ENCODE measurements at regions not wholly inside any gene's neighbourhood (a gene's known extent, or its start where the extent isn't known, plus 50 kb on each side); places are given as distances from the start of the nearest gene placed in this dataset.
A peak's percentile ranks its signal among the peaks of the same experiment; 100 is the strongest.
"Not testable (repeated sequence)": the region's sequence is repeated elsewhere in the genome, so short reads cannot be mapped to it uniquely, and the experiment has no call there.

DNA sequence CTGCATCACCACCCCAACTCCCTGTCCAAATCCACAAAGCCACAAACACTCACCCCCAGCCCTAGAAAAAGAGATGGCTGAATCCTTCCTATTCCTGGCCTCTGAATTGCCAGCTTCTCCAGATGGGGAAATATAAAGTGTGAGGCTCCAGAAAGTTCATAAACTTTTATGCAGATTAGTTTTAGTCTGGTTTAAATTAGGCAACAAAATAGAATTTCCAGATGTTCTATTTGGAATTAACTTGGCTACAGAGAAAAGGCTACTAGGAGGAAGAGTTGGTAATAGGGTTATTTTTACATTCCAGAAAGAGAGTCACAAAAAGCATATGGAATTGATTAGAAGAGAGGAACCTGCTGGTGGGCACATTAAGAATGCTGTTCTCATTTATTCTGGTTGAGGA is 56.0 kb downstream of the EN1 start:
- DNase-seq: no peak

DNA sequence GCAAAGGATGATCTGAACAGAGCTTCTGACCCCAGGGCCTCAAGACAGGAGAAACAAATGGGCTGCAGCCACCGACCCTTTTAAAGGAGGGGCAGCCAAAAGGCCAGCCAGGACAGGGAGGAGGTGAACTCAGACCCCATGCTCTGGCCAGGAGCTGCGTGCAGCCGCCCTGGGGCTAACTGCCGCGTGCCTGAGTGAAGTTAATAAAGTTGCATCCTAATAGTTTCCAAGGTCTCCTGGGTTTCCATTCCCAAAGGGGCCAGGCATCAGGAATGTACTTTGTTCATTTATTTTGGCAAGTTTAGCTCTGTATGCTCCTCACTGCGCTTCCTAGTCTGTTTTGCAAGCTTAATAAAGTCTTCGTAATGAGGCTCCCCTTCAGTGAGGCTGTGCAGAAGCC is 60.7 kb downstream of the EN1 start:
- no peak for DNase-seq

DNA sequence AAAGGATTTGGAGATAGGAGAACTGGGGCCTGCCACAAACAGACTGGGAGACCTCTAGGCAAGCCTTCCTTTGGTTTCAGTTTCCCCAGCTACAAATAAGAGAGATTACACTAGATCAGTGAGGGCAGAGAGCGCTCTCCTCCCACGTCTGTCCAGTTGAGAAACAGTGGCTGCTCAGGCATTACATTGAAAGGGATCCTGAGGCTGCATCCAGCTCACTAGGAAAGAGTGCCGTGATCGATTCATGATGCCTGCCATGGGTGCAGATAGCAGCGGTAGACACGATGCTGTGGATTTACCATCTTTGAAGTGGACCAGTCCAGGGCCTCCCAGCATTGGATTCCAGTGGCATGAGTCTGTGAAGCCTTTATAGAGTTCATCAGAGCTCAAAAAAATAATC is 62.6 kb downstream of the EN1 start:
- DNase-seq: no peak

DNA sequence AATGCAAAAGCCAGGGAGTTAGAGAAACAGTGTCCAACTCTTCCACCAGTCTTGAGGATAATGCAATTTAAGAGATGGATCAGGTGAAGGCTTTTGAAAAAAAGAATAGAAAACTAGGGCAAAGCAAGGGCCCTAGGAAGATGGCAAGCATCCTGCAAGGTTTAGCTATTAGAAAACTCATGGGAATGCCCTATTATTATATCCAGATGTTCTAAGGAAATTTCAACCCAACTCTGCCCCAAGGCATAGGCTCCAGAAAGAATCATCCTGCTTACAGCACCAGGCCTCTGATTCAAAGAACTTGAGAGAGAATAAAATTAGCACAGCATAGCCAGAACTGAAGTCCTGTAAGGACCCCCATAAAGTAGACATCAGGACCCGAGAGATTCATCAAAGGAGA is 68.1 kb downstream of the EN1 start:
- DNase-seq: no peak

DNA sequence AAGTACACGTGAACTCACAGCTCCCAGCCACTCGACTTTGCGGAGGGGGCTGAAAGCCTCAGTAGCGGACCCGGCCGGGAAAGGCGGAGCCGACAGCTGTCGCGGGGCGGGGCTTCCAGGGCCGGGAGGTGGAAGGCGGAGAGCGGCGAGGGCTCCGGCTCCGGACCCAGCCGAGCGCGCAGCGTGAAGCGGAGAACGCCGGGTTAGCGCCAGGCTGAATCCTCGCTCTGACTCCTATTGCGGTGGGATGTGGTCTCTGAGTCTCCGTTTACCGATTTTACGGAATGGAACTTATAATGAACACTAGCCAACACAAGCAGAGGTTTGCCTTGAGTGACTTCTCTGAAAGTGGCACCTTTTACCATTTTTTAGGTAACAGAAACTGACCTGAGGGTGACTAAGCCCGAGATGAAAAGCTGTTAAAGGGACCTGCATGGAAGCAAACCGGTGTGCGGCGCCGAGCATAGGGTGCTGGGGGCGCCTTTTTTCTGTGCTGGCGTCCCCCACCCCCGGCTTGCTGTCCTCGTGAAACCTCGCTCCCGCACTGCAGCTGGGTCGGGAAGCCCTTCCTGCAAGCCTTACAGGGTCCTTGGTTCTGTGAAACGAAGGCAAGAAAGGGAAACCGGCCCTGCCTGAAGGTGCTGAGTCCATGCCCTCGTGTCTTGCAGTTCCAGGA is 72.9 kb downstream of the EN1 start:
- DNase-seq: peak; percentile 48

DNA sequence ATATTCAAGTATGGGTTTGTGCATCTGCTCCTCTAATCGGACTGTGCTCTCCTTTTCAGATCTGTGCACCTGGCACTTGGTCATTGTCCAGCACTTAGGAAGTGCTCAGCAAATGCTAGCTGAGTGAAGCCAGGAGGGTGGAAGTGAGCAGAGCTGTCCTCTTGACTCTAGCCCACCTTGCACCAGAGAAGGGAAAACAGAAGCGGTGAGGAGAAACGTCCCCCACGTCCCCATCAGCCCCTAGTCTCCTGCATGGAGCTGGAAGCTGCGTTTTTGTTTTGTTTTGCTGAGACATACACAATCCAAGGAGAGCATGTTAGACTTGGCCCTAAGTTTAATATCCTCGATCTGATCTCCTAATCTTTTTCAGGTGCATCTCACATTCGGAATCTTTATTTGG is 73.6 kb downstream of the EN1 start:
- no peak for DNase-seq

DNA sequence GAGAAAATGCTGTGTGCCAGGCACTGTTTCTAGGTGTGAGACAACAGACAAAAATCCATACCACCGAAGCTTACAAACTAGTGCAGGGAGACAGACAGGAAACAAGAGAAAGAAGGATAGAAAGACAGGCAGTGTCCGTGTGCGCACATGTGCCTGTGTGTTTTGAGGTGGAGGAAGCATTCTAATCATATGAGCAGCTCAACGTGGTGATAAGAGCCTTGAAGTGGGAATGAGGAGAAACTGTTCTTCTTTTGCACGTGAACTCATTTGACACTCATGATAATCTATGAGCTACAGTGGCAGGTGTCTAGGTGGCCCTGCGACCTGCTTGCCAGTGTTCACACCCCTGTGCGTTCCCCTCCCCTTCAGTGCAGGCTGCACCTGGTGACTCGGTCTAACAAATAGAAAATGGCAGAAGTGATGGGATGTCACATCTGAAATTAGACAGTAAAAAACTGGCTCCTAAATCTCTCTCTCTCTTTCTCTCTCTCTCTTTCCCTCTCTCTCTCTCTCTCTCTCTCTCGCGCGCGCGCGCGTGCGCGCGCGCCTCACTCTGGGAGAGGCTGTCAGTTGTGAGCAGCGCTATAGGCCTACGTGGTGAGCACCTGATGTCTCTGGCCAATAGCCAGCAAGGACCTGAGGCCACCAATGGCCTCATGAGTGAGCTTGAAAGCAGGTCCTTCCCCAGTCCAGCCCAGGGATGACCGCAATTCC is 74.8 kb downstream of the EN1 start:
- no peak for DNase-seq

DNA sequence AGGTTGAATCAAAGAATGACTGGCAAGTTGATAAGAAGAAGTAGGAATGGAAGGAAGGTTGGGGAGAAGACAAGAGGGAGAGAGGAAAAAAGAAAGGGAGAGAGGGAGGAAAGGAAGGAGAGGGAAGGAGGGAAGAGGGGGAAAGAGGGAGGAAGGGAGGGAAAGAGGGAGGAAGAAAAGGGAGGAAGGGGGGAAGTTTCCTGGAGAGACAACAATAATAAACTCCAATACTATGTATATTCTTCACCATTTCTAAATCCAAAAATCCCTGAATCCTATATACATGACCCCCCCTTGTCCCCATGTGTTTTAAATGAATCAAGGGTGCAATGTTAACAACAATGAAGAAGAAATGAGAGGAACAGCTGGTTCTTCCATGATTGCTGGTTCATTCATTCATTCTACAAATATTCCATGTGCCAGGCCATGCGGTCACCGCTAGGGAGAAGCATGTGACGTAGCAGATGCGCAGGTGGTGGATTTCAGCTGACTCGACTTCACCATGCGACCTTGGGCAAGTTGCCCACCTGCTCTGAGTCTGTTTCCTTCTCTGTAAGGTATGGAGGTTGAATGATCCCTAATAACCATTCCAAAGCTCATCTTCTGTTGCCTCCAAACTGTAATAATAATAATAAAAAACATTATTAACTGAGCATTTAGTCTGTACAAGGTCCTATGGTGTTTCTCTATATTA is 77.6 kb downstream of the EN1 start:
- no peak for DNase-seq

DNA sequence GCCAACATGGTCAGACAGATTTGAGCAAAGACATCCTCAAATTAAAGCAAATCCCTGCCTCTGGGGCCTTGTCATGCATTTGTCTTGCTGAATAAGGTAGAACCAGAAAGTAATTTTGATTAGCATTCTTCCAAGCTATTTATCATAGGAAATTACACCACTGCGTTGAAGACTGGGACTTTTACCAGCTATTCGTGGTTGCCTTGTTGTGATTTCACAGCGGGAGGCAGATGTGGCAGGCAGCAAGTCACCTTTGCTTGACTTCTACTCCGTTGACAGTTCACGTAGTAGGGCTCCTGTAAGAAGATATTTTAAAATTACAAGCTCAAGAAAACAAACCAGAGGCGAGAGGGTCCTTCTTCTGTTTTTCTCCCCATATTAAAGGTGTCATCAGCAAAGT is 80.6 kb downstream of the EN1 start:
- no peak for DNase-seq

DNA sequence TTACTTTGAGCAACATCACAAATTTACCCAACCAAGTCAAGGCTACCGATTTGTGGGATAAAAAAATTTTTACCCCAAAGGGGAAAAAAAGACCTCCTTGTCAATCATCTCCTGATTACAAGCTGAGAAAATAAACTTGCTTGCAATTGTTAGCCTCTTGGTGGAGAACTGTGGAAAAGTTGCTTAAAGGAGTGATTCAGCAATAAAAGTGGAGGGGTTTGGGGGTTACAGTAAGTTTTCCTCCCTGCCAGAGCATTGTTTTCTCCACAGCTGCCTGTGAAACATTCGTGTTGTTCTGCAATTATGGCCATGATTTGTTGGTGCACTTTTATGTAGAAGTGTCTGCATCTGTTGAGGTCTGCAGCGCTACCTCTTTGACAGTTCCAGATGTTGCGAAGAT is 82.6 kb downstream of the EN1 start:
- DNase-seq: no peak

DNA sequence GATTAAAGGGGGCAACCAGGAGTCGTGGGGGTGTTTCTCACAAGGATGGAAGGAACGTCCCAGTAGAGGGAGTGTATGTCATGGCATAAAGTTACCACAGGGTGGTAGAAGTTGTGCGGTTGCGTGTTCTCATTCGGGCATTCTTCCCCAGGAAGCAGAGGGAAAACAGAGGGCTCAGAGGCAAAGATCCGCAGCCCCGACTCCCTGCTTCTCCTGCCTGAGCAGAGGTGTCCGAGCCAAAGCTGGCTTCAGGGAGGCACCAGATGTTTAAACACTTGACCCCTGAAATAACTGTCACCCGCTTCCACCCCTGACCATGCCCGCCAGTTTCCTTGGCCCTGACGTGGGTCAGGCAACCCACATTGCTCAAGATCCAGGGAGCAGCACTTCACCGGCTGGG is 83.7 kb downstream of the EN1 start:
- DNase-seq: no peak

DNA sequence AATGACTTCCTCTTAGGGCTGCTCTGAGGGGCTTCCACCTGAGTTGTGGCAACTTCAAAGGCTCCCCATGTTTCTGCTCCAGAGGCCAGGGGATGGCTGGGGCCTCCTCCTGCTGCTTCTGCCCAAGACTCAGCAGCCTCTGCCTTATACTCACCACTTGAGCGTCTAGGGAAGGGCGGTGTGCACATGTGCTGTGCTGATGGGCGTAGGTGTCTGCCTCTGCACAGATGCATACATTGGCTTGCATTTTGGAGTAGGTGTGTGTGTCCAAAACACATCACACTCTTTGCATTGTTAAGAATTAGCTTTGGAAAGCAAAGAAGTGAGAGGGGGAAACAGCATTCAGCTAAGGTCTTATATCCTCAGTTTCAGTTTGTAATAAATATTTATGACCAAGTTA is 85.2 kb downstream of the EN1 start:
- no peak for DNase-seq

DNA sequence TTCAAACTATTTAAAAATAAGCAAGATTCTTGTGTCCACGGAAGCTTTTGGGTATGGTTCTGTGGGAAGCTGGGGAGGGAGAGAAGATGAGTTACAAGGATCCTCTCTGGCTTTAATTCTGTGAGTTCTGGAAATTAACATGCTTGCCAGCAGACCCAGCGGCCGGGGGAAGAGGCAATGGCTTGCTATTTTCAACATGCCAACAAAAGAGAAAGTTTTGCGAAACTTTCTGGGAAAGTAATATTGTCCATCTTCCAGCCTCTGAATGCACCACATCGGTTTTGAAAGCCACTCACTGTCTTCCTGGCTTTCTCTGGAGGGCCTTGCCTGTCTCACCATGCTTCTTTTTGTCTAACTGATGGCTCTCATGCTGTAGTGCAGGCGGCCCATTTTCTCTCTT is 85.7 kb downstream of the EN1 start:
- no peak for DNase-seq

DNA sequence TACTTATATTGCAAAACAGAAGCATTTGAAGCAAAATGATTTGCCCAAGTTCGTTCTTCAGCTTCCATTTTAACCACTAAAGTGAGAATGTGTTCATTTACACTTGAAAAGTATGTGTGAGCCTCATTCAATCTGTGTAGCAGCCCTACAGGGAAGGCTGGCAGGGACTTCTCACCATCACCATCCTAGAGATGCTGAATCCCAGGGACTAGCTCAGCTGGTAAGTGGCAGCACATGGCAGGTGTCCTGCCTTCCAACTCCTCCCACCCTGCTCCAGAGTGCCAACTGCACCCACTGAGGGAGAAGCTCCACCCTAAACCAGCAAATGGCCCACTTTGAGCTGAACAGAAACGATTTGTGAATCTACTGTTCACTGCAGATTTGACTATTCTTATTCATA is 91.5 kb downstream of the EN1 start:
- DNase-seq: no peak

DNA sequence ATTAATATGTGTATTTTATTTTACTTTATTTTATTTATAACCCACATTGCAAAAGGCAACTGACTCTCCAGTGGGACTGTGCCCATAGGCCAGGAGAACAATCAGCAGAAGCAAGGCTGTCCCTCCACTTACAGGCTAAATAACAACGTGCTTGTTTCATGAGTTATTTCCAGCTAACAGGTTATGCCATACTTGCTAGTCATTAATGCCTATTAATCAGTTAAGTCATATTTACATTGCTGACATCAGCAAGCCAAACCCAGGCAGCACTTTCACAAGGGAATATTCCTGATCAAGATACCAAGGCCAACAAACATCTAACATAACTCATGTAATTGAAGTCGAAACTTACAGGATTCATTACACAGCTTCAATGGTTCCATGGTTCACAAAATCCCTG is 92.1 kb downstream of the EN1 start:
- no peak for DNase-seq

DNA sequence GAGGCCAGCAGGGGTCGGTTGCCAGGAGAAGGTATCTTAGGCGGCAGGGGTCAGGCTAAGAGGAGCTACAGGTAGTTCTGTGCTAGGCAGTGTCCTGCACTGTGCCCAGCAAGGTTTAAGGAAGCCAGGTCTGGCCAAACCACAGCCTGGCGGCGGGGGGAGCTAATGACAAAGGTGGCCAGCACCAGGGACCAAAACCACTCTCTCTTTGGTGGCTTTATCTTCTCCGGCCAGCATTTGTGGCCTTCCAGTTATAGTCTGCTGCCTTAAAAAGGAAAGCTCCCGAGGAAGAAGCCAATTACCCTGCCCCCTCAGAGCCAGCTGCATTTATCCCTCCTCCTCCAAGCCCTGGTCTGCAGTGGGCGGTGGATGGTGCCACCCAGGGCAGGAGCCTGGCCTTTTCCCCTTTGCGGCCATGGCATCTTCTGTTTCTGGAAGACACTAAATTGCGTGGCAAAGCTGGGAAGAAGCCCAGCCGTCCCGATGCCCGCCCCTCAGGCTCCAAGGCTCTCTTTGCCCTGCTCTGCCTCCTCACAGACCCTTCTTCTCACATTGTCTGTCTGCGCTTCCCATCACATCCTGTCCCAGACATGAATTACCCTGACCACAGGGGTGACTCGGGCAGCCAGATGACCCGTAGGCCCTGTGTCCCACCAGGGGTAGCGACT is 94.6 kb downstream of the EN1 start:
- no peak for DNase-seq

DNA sequence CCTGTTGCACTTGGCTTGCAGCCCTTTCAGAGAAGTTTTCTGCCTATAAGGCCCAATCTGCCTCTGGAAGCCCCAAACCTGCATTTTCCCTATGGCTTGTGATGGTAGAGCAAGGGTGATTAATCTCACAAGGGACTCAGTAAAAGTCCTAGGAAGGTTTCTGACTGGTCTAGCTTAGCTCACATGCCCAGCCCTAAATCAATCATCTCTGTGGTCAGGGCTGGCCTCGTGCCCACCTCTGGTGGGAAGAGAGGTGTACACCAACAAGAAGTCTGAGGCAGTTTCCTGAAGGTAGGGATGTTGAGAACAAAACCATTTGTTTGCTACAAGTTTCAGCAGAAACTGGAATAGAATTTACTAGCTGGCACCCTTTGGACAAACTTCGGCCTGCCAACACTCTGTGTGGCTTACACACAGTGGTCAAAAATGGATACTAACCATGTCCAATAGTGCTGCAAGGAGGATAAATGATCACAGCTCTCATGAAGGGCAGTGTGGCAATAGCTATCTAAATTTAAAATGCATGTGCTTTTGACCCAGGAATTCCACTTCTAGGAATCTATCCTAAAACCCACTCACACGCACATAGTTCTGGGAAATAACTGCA is 96.4 kb downstream of the EN1 start:
- no peak for DNase-seq

DNA sequence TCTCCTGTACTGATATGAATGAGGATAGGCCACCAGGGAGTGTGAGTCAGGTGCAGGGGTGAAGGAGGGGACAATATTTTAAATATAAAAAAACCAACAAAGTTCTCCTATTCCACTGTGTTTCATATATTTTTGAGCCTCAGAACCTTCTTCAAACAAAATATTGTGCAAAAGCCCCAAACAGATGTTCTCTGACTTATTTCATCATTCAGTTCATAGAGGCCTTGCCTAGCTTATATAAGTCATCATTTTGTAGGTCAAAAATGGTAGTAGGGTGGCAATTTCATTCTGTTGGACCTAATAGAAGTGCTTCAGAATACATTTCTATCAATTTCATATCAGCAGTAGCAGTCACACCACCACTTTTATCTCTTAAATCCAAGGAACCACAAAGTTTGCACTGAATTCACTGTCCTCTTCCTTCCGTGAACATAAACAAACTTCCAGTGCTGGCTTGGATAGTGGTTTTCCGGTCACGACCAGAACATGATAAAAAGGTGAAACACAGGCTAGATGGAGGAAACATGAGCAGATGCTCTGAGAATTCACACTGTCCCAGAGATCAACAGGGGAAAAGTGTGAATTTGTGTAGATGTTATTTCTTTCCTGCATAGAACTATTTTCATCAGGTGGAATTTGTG is 99.1 kb downstream of the EN1 start:
- DNase-seq: no peak

DNA sequence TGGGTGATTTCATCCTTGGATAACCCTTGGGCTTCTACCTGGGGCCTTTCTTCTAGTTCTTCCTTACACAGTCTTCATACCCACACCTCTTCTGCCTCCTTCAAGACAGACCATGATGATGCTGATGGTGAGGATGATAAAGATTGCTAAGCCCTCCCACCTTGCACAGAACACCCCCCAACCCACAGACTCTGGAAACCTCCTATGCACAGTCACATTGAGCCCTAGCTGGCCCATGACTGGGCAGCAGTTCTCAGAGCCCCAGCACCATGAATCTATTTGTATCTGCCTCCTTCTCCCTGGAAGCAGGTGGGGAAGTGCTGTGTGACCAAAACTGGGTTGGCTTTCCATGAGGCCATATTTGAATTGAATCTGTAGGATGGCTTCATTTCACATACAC is 99.8 kb downstream of the EN1 start:
- no peak for DNase-seq

DNA sequence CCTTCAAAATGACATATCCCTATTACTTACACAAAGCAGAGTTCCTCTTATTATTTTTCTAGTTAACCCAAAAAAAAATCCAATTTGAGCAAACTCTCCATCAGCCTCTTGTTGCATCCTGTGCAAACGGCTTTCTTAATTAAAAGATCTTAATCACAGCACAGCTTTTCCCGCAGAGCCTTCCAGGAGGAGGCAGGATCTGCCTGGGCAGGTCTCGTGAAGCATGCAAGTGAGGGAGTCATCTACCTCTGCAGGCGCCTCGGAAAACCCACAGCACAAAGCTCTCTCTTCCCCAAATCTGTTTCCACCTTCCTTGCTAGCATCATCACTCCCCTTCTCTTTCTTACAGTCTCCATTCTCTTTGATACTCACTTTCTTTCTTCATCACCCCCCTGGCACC is 100.4 kb downstream of the EN1 start:
- no peak for DNase-seq

DNA sequence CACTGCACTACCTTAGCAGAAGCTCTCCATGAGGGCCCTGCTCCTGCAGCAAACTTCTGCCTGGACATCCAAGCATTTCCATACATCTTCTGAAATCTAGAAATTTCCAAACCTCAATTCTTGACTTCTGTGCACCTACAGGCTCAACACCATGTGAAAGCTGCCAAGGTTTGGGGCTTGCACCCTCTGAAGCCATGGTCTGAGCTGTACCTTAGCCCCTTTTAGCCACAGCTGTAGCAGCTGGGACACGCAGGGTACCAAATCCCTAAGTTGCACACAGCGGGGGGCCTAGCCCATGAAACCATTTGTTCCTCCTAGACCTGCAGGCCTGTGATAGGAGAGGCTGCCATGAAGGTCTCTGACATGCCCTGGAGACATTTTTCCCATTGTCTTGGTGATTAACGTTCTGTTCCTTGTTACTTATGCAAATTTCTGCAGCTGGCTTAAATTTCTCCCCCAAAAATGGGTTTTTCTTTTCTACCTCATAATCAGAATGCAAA is 102.7 kb downstream of the EN1 start:
- not testable (repeated sequence) for DNase-seq

All from renal pelvis (tissue), 1 donor.